ENCODE measurements at regions not wholly inside any gene's neighbourhood (a gene's known extent, or its start where the extent isn't known, plus 50 kb on each side); places are given as distances from the start of the nearest gene placed in this dataset.

GRCh38 chr6:23176471-23176870 is 607.1 kb downstream of the HDGFL1 start:
- H3K27ac ChIP-seq, result no peak overlapping the region
- ChIA-PET POLR2A (ENCODE audit: low non-redundant PET) (no interaction called here), CTCF (interaction anchor here (0.7 kb wide), 1 partner anchor 32 kb away, joined by 3 read pairs; no protein-coding TSS in a partner anchor)
- no peak for DNase-seq (ENCODE audit: low spot score)
- TF ChIP-seq CTCF (conservative IDR thresholded peaks at IDR 0.05; ENCODE audit: low read depth), result no peak

- CTCF ChIA-PET, result interaction anchor here (0.7 kb wide), 1 partner anchor 32 kb away, joined by 3 read pairs; no protein-coding TSS in a partner anchor
Measured at GRCh38 chr6:23176883-23177282, 607.5 kb downstream of the HDGFL1 start.

GRCh38 chr6:23177806-23178205 is 608.4 kb downstream of the HDGFL1 start:
- POLR2A ChIA-PET (ENCODE audit: low non-redundant PET), result no interaction called here

More at GRCh38 chr6:23176883-23177282, 607.5 kb downstream of the HDGFL1 start:
- no peak for TF ChIP-seq CTCF (conservative IDR thresholded peaks at IDR 0.05; ENCODE audit: low read depth)
- POLR2A ChIA-PET (ENCODE audit: low non-redundant PET), result no interaction called here
- DNase-seq (ENCODE audit: low spot score), result no peak
- no peak overlapping the region for H3K27ac ChIP-seq

GRCh38 chr6:23179994-23180393 is 610.6 kb downstream of the HDGFL1 start:
- CTCF ChIA-PET, result no interaction called here
- no peak for TF ChIP-seq CTCF (conservative IDR thresholded peaks at IDR 0.05; ENCODE audit: low read depth)
- POLR2A ChIA-PET (ENCODE audit: low non-redundant PET), result no interaction called here
- no peak overlapping the region for H3K27ac ChIP-seq
- DNase-seq (ENCODE audit: low spot score), result no peak

More at GRCh38 chr6:23177806-23178205, 608.4 kb downstream of the HDGFL1 start:
- DNase-seq (ENCODE audit: low spot score), result no peak
- CTCF ChIA-PET, result no interaction called here
- no peak for TF ChIP-seq CTCF (conservative IDR thresholded peaks at IDR 0.05; ENCODE audit: low read depth)
- no peak overlapping the region for H3K27ac ChIP-seq

GRCh38 chr6:23180504-23181293 is 611.3 kb downstream of the HDGFL1 start:
- DNase-seq (ENCODE audit: low spot score), result no peak
- CTCF ChIA-PET, result no interaction called here
- no peak for TF ChIP-seq CTCF (conservative IDR thresholded peaks at IDR 0.05; ENCODE audit: low read depth)
- POLR2A ChIA-PET (ENCODE audit: low non-redundant PET), result no interaction called here
- H3K27ac ChIP-seq, result no peak overlapping the region

GRCh38 chr6:23181356-23182110 is 612.2 kb downstream of the HDGFL1 start:
- H3K27ac ChIP-seq, result no peak overlapping the region
- ChIA-PET CTCF (no interaction called here), POLR2A (ENCODE audit: low non-redundant PET) (no interaction called here)
- no peak for TF ChIP-seq CTCF (conservative IDR thresholded peaks at IDR 0.05; ENCODE audit: low read depth)
- no peak for DNase-seq (ENCODE audit: low spot score)
